Osteoblast (primary cell): ENCODE measurements at regions not wholly inside any gene's neighbourhood (a gene's known extent, or its start where the extent isn't known, plus 50 kb on each side); places are given as distances from the start of the nearest gene placed in this dataset.

Source experiments
- DNase-seq: peaks from one replicate; pipeline ENCODE4 v3.0.0; 2011; ENCODE audit warnings: low spot score, mixed read lengths; ENCODE audit not compliant: insufficient read length; ENCODE audit errors: missing footprints
- H2AFZ ChIP-seq: 2 replicates; pipeline ENCODE4 v1.6.0; 2011; ENCODE audit warnings: mild to moderate bottlenecking, low read length
- H3K27ac ChIP-seq: 2 replicates; pipeline ENCODE4 v1.5.1; 2011; ENCODE audit warnings: mild to moderate bottlenecking, low read depth, low read length, moderate library complexity
- H3K27me3 ChIP-seq: 2 replicates; pipeline ENCODE4 v1.6.0; 2012; ENCODE audit warnings: mild to moderate bottlenecking, control low read depth, inconsistent platforms, low read length, moderate library complexity; ENCODE audit not compliant: insufficient read depth
- H3K36me3 ChIP-seq: 2 replicates; pipeline ENCODE4 v1.5.1; 2011; ENCODE audit warnings: mild to moderate bottlenecking, low read length, control low read depth, moderate library complexity; ENCODE audit not compliant: insufficient read depth
- H3K4me1 ChIP-seq: 2 replicates; pipeline ENCODE4 v1.5.1; 2011; ENCODE audit warnings: mild to moderate bottlenecking, low read length, control low read depth, moderate library complexity; ENCODE audit not compliant: insufficient read depth
- H3K4me2 ChIP-seq: 2 replicates; pipeline ENCODE4 v1.6.0; 2011; ENCODE audit warnings: mild to moderate bottlenecking, low read length; ENCODE audit not compliant: insufficient read depth
- H3K4me3 ChIP-seq: fragments of 200-600 bp; sonication (generic); 3 replicates; pipeline ENCODE4 v1.5.1; 2012; ENCODE audit warnings: mild to moderate bottlenecking, low read length, inconsistent platforms; ENCODE audit not compliant: insufficient read depth
- H3K79me2 ChIP-seq: 2 replicates; pipeline ENCODE4 v1.6.0; 2012; ENCODE audit warnings: mild to moderate bottlenecking, low read length, control low read depth, inconsistent platforms; ENCODE audit not compliant: insufficient read depth
- H3K9me3 ChIP-seq: 2 replicates; pipeline ENCODE4 v1.5.1; 2011; ENCODE audit warnings: low read depth, low read length, control low read depth
- H4K20me1 ChIP-seq: 2 replicates; pipeline ENCODE4 v1.6.0; 2012; ENCODE audit warnings: mild to moderate bottlenecking, low read length, control low read depth; ENCODE audit not compliant: insufficient read depth
- CTCF ChIP-seq: IDR thresholded peaks from 2 replicates; pipeline ENCODE4 v1.5.1; 2011; ENCODE audit warnings: mild to moderate bottlenecking, low read depth, low read length, moderate library complexity; ENCODE audit errors: extremely low read depth

GRCh38 chr1:14362331-14362730, 236.2 kb upstream of the KAZN start:
- Histone ChIP-seq H3K36me3 (no peaks in the 10 kb centered on the region), H3K27me3 (no peaks in the 10 kb centered on the region), H3K4me3 (no peak overlapping the region), H2AFZ (no peak overlapping the region), H3K9me3 (no peaks in the 10 kb centered on the region), H3K4me1 (peaks cover 19% of the 10 kb centered on the region), H3K4me2 (no peak overlapping the region), H4K20me1 (no peaks in the 10 kb centered on the region), H3K27ac (no peak overlapping the region), H3K79me2 (no peaks in the 10 kb centered on the region)
- no peak for TF ChIP-seq CTCF
- peak; percentile 79 for DNase-seq

DNA sequence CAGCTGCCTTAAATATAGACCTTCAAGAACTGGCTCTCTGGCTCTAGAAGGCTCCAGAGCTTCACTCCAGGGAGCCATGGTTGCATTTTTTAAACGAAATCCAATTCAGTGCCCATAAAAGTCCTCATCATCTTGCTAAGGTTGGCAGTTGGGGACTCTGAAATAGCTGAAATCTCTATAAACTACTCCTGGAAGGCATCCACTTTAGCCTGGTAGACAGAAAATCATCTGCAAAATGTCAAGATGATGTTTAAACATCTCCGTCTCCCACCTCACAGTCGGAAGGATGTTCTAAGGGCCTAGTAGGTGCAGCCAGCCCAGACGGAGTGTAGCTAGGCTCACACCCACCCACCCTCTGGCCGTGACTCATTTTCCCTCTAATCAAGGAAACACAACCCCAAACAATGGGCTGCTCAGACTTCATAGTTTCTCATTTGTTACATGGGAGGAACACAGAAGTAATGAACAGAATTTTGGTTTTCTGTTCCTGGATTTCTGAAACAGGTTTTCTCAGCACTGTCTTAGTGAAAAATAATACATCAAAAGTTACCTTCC, 235.4 kb upstream of the KAZN start:
- Histone ChIP-seq H3K27ac (no peak overlapping the region), H3K36me3 (no peaks in the 10 kb centered on the region), H3K4me1 (peaks cover 19% of the 10 kb centered on the region), H3K79me2 (no peaks in the 10 kb centered on the region), H3K9me3 (no peaks in the 10 kb centered on the region), H3K4me2 (no peak overlapping the region), H4K20me1 (no peaks in the 10 kb centered on the region), H3K27me3 (no peaks in the 10 kb centered on the region), H2AFZ (no peak overlapping the region), H3K4me3 (no peak overlapping the region)
- no peak for TF ChIP-seq CTCF
- peak; percentile 58 for DNase-seq

DNA sequence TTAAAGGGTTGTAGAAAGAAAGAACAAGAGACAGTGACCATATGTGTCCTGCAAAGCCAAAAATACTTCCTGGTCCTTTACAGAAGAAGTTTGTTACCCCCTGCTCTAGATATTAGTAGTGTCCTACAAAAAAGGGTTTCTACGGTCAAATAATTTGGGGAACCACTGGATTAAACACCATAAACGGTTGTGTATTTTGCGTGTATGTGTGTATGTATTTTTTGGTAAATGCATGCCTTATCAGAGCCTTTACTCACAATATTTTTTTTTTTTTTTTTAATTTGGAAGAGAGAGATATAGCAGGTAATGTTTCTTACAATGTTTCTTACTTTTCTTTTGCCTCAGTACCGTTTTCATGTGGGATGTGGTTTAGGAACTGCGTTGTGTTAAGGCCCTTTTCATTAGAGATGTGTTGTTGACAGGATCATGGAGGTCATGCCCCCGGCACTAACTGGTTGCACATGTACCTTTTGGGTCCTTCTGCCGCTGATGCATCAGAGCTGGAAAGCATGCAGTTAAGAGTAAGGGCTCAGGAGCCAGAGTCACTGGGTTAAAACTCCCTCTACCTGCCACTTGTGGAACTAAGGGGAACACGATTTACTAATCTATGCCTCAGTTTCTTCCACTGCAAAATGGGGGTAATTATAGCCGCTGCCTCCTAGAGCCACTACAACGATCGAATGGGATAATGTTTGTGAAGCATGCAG, 234.6 kb upstream of the KAZN start:
- peaks cover 19% of the 10 kb centered on the region for H3K4me1 ChIP-seq
- no peak overlapping the region for H3K4me3 ChIP-seq
- no peak overlapping the region for H3K4me2 ChIP-seq
- H3K79me2 ChIP-seq, result no peaks in the 10 kb centered on the region
- H4K20me1 ChIP-seq, result no peaks in the 10 kb centered on the region
- H3K36me3 ChIP-seq, result no peaks in the 10 kb centered on the region
- DNase-seq, result no peak
- no peak overlapping the region for H3K27ac ChIP-seq
- H3K27me3 ChIP-seq, result no peaks in the 10 kb centered on the region
- H3K9me3 ChIP-seq, result no peaks in the 10 kb centered on the region
- no peak overlapping the region for H2AFZ ChIP-seq
- TF ChIP-seq CTCF, result peak; percentile 8

- TF ChIP-seq CTCF, result no peak
- Histone ChIP-seq H2AFZ (no peak overlapping the region), H3K4me3 (no peak overlapping the region), H3K27me3 (no peaks in the 10 kb centered on the region), H3K4me2 (no peak overlapping the region), H3K27ac (no peak overlapping the region), H3K4me1 (peaks cover 19% of the 10 kb centered on the region), H3K79me2 (no peaks in the 10 kb centered on the region), H3K36me3 (no peaks in the 10 kb centered on the region), H4K20me1 (no peaks in the 10 kb centered on the region), H3K9me3 (no peaks in the 10 kb centered on the region)
- peak; percentile 47 for DNase-seq
These were observed 233.0 kb upstream of the KAZN start for GRCh38 chr1:14365301-14365988.
